ENCODE measurements at regions not wholly inside any gene's neighbourhood (a gene's known extent, or its start where the extent isn't known, plus 50 kb on each side); places are given as distances from the start of the nearest gene placed in this dataset.
A peak's percentile ranks its signal among the peaks of the same experiment; 100 is the strongest.

GRCh38 chr12:105705765-105706164 is 375.3 kb downstream of the C12orf75 start:
- TF ChIP-seq CTCF (IDR thresholded peaks at IDR 0.05): peak; percentile 69 to 83 (median 72)
- TF ChIP-seq POLR2A (IDR thresholded peaks at IDR 0.05): no peak

All from uterus (tissue), 2 donors.